GM23338 (cell line): ENCODE measurements at regions not wholly inside any gene's neighbourhood (a gene's known extent, or its start where the extent isn't known, plus 50 kb on each side); places are given as distances from the start of the nearest gene placed in this dataset.

Experiments used
- CTCF ChIP-seq, 2 experiments: fragments of 200-600 bp in 1 of 2; sonication (generic) in 1 of 2; conservative IDR thresholded peaks; 2 replicates each; pipeline versions ENCODE4 v1.5.1 to v1.6.1; 2016 to 2017; ENCODE audit warnings: antibody characterized with exemption in 2 of 2, low read depth in 2 of 2, mild to moderate bottlenecking in 2 of 2, moderate library complexity in 1 of 2
- EZH2 ChIP-seq: fragments of 200-600 bp; sonication (generic); IDR thresholded peaks from one replicate; pipeline ENCODE4 v1.8.0; 2017; ENCODE audit warnings: antibody characterized with exemption, mild to moderate bottlenecking, low read depth; ENCODE audit not compliant: unreplicated experiment
- EZH2phosphoT487 ChIP-seq: fragments of 200-600 bp; sonication (generic); IDR thresholded peaks from one replicate; pipeline ENCODE4 v1.8.1; 2018; ENCODE audit warnings: antibody characterized with exemption; ENCODE audit not compliant: unreplicated experiment
- NANOG ChIP-seq: IDR thresholded peaks from 2 replicates; pipeline ENCODE4 v1.6.1; 2016; ENCODE audit warnings: antibody characterized with exemption, borderline replicate concordance
- POLR2AphosphoS5 ChIP-seq: IDR thresholded peaks from 2 replicates; pipeline ENCODE4 v1.6.1; 2016; ENCODE audit warnings: antibody characterized with exemption, low read depth
- REST ChIP-seq: IDR thresholded peaks from one replicate; pipeline ENCODE4 v1.6.1; 2018; ENCODE audit warnings: antibody characterized with exemption; ENCODE audit not compliant: unreplicated experiment
- ZNF331 ChIP-seq: fragments of 250-450 bp; sonication (Bioruptor Pico); IDR thresholded peaks from 2 replicates; pipeline ENCODE4 v1.5.0; 2020; ENCODE audit warnings: low read depth, mild to moderate bottlenecking, moderate library complexity

GRCh38 chr2:7189106-7189505 lies 271.9 kb downstream of the RNF144A start:
- TF ChIP-seq CTCF (conservative IDR thresholded peaks at IDR 0.05; ENCODE audit: low read depth in 2 of 2) (no peak), POLR2AphosphoS5 (no peak), EZH2 (no peak), REST (no peak), NANOG (no peak), ZNF331 (no peak), EZH2phosphoT487 (no peak)
